ENCODE measurements at regions not wholly inside any gene's neighbourhood (a gene's known extent, or its start where the extent isn't known, plus 50 kb on each side); places are given as distances from the start of the nearest gene placed in this dataset.

- H3K4me1 Mint-ChIP-seq (ENCODE audit: low read depth) = no peaks in the 10 kb centered on the region
- no peaks in the 10 kb centered on the region for H3K36me3 Mint-ChIP-seq (ENCODE audit: low read depth)
- H3K27me3 Mint-ChIP-seq = peaks cover 5% of the 10 kb centered on the region
- H3K9me3 Mint-ChIP-seq = no peaks in the 10 kb centered on the region
- no peak overlapping the region for H3K4me3 Mint-ChIP-seq
- no peak overlapping the region for H3K27ac Mint-ChIP-seq
These were observed 93.2 kb downstream of the C17orf67 start for GRCh38 chr17:56740481-56740880.
